ENCODE measurements at regions not wholly inside any gene's neighbourhood (a gene's known extent, or its start where the extent isn't known, plus 50 kb on each side); places are given as distances from the start of the nearest gene placed in this dataset.

GRCh38 chr14:34015383-34015782 is 64.5 kb upstream of the EGLN3 start:
- no peaks in the 10 kb centered on the region for H4K20me1 ChIP-seq (ENCODE audit: control insufficient read depth, insufficient read depth, low read depth, low read length)
- no peak overlapping the region for H3K4me2 ChIP-seq (ENCODE audit: low read length)
- no peak overlapping the region for H3K4me3 ChIP-seq (ENCODE audit: low read length)
- no peaks in the 10 kb centered on the region for H3K4me1 ChIP-seq (ENCODE audit: control insufficient read depth, low read length)
- H3K9me2 ChIP-seq (replicated peaks; ENCODE audit: control insufficient read depth, low read length): no peaks in the 10 kb centered on the region
- no peak overlapping the region for H3K27ac ChIP-seq (ENCODE audit: low read depth, low read length)
- no peaks in the 10 kb centered on the region for H3K27me3 ChIP-seq (ENCODE audit: control insufficient read depth, low read length)
- H3K36me3 ChIP-seq (ENCODE audit: control insufficient read depth, low read length): no peaks in the 10 kb centered on the region
- H3K79me2 ChIP-seq (ENCODE audit: control insufficient read depth, low read length): no peaks in the 10 kb centered on the region
- H3K9me3 ChIP-seq (ENCODE audit: control insufficient read depth, insufficient read depth, low read length): no peaks in the 10 kb centered on the region
- no peaks in the 10 kb centered on the region for H3F3A ChIP-seq (ENCODE audit: control insufficient read depth, insufficient read depth)
- TF ChIP-seq EZH2phosphoT487 (IDR thresholded peaks at IDR 0.05; ENCODE audit: borderline replicate concordance, low read length): no peak
- TF ChIP-seq, protein P1, sequence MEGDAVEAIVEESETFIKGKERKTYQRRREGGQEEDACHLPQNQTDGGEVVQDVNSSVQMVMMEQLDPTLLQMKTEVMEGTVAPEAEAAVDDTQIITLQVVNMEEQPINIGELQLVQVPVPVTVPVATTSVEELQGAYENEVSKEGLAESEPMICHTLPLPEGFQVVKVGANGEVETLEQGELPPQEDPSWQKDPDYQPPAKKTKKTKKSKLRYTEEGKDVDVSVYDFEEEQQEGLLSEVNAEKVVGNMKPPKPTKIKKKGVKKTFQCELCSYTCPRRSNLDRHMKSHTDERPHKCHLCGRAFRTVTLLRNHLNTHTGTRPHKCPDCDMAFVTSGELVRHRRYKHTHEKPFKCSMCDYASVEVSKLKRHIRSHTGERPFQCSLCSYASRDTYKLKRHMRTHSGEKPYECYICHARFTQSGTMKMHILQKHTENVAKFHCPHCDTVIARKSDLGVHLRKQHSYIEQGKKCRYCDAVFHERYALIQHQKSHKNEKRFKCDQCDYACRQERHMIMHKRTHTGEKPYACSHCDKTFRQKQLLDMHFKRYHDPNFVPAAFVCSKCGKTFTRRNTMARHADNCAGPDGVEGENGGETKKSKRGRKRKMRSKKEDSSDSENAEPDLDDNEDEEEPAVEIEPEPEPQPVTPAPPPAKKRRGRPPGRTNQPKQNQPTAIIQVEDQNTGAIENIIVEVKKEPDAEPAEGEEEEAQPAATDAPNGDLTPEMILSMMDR (IDR thresholded peaks at IDR 0.05; ENCODE audit: low read depth, low read length, poor library complexity, severe bottlenecking): no peak

GRCh38 chr14:34014936-34015335 is 64.1 kb upstream of the EGLN3 start:
- H4K20me1 ChIP-seq (ENCODE audit: control insufficient read depth, insufficient read depth, low read depth, low read length): no peaks in the 10 kb centered on the region
- no peak overlapping the region for H3K4me2 ChIP-seq (ENCODE audit: low read length)
- no peaks in the 10 kb centered on the region for H3K36me3 ChIP-seq (ENCODE audit: control insufficient read depth, low read length)
- H3K79me2 ChIP-seq (ENCODE audit: control insufficient read depth, low read length): no peaks in the 10 kb centered on the region
- H3K9me2 ChIP-seq (replicated peaks; ENCODE audit: control insufficient read depth, low read length): no peaks in the 10 kb centered on the region
- H3K27me3 ChIP-seq (ENCODE audit: control insufficient read depth, low read length): no peaks in the 10 kb centered on the region
- TF ChIP-seq EZH2phosphoT487 (IDR thresholded peaks at IDR 0.05; ENCODE audit: borderline replicate concordance, low read length): no peak
- TF ChIP-seq, protein P1 (IDR thresholded peaks at IDR 0.05; ENCODE audit: low read depth, low read length, poor library complexity, severe bottlenecking): no peak
- no peaks in the 10 kb centered on the region for H3K4me1 ChIP-seq (ENCODE audit: control insufficient read depth, low read length)
- no peaks in the 10 kb centered on the region for H3K9me3 ChIP-seq (ENCODE audit: control insufficient read depth, insufficient read depth, low read length)
- H3K4me3 ChIP-seq (ENCODE audit: low read length): no peak overlapping the region
- H3K27ac ChIP-seq (ENCODE audit: low read depth, low read length): no peak overlapping the region
- H3F3A ChIP-seq (ENCODE audit: control insufficient read depth, insufficient read depth): no peaks in the 10 kb centered on the region

DNA sequence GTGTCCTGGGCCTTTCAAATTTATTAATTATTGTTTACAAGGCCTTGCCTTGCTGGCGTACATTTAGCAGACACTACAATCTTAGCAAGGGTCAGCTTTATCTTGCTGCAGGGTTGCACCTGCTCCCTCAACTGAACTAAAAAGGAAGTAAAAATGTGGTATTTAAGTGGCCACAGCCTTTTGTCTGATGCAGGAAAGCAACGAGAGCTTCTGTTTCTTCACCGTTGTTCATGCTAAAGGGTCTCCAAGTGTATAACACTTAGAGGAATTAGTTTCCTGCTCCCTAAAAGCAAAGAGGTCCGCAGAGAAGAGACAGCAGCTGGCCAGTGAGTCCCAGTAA is 62.8 kb upstream of the EGLN3 start:
- Histone ChIP-seq H3F3A (ENCODE audit: control insufficient read depth, insufficient read depth) (no peaks in the 10 kb centered on the region), H3K4me2 (ENCODE audit: low read length) (no peak overlapping the region), H3K79me2 (ENCODE audit: control insufficient read depth, low read length) (no peaks in the 10 kb centered on the region), H4K20me1 (ENCODE audit: control insufficient read depth, insufficient read depth, low read depth, low read length) (no peaks in the 10 kb centered on the region), H3K9me3 (ENCODE audit: control insufficient read depth, insufficient read depth, low read length) (no peaks in the 10 kb centered on the region), H3K4me3 (ENCODE audit: low read length) (no peak overlapping the region), H3K36me3 (ENCODE audit: control insufficient read depth, low read length) (no peaks in the 10 kb centered on the region), H3K4me1 (ENCODE audit: control insufficient read depth, low read length) (no peaks in the 10 kb centered on the region), H3K27me3 (ENCODE audit: control insufficient read depth, low read length) (no peaks in the 10 kb centered on the region), H3K9me2 (replicated peaks; ENCODE audit: control insufficient read depth, low read length) (no peaks in the 10 kb centered on the region), H3K27ac (ENCODE audit: low read depth, low read length) (no peak overlapping the region)
- TF ChIP-seq, protein P1 (IDR thresholded peaks at IDR 0.05; ENCODE audit: low read depth, low read length, poor library complexity, severe bottlenecking): no peak
- no peak for TF ChIP-seq EZH2phosphoT487 (IDR thresholded peaks at IDR 0.05; ENCODE audit: borderline replicate concordance, low read length)
